SK-N-SH (cell line): ENCODE measurements at regions not wholly inside any gene's neighbourhood (a gene's known extent, or its start where the extent isn't known, plus 50 kb on each side); places are given as distances from the start of the nearest gene placed in this dataset.

Experiments
- CHD2 ChIP-seq: fragments of 150-350 bp; IDR thresholded peaks from 2 replicates; pipeline ENCODE4 v1.6.1; 2018; ENCODE audit warnings: low read length; ENCODE audit not compliant: partially characterized antibody
- CTCF ChIP-seq: fragments of 200-600 bp; sonication (generic); IDR thresholded peaks from 2 replicates; pipeline ENCODE4 v1.6.1; 2017; ENCODE audit warnings: antibody characterized with exemption, mild to moderate bottlenecking, moderate library complexity
- EP300 ChIP-seq, 2 experiments: IDR thresholded peaks; 2 replicates each; pipeline versions ENCODE4 v1.4.0 to v1.6.1; 2012; ENCODE audit warnings: borderline replicate concordance in 1 of 2, low read depth in 1 of 2, low read length in 1 of 2
- FOSL2 ChIP-seq: IDR thresholded peaks from 2 replicates; pipeline ENCODE4 v1.4.0; 2012; ENCODE audit warnings: low read depth, mild to moderate bottlenecking, moderate library complexity, borderline replicate concordance
- MAX ChIP-seq: IDR thresholded peaks from 2 replicates; pipeline ENCODE4 v1.4.0; 2012; ENCODE audit warnings: low read depth
- PBX3 ChIP-seq: IDR thresholded peaks from 2 replicates; pipeline ENCODE4; 2012
- RFX5 ChIP-seq: IDR thresholded peaks from 2 replicates; pipeline ENCODE4 v1.6.1; 2012; ENCODE audit warnings: mild to moderate bottlenecking, improper control_type of control experiment, low read length
- SIN3A ChIP-seq: IDR thresholded peaks from 2 replicates; pipeline ENCODE4 v1.6.1; 2012; ENCODE audit warnings: low read depth, mild to moderate bottlenecking, low read length, moderate library complexity, borderline replicate concordance
- USF2 ChIP-seq: fragments of 150-350 bp; IDR thresholded peaks from 2 replicates; pipeline ENCODE4 v1.6.1; 2017; ENCODE audit warnings: antibody characterized with exemption, low read length, low read depth, borderline replicate concordance

GRCh38 chr13:44299152-44299943 lies 74.3 kb upstream of the SERP2 start:
- TF ChIP-seq CTCF = no peak
- no peak for TF ChIP-seq CHD2
- no peak for TF ChIP-seq FOSL2
- no peak for TF ChIP-seq MAX
- no peak for TF ChIP-seq RFX5
- TF ChIP-seq EP300 (IDR thresholded peaks at IDR 0.05; ENCODE audit: borderline replicate concordance in 1 of 2, low read depth in 1 of 2, low read length in 1 of 2) = no peak
- TF ChIP-seq PBX3 = no peak
- TF ChIP-seq SIN3A = no peak
- TF ChIP-seq USF2 = no peak
